Panc1 (cell line): ENCODE measurements at regions not wholly inside any gene's neighbourhood (a gene's known extent, or its start where the extent isn't known, plus 50 kb on each side); places are given as distances from the start of the nearest gene placed in this dataset.

Source experiments
- ATAC-seq: fragments of 200-7000 bp; cut with Tn5 transposase; 2 replicates; pipeline ENCODE4 v1.9.1; 2020; ENCODE audit warnings: mild to moderate bottlenecking, moderate library complexity
- BruUV-seq: library from RNA; stranded (reverse); fragments of 400-500 nt; replicated peaks from 2 replicates; lab custom pipeline; 2021; lab: Mats Ljungman, UMichigan
- CTCF ChIA-PET: fragments of 300-600 bp; sonication (Branson Sonifier 250); formaldehyde crosslinking; loops from one replicate; lab custom pipeline; 2022; ENCODE audit warnings: antibody characterized with exemption; lab: Charles Lee
- POLR2A ChIA-PET: fragments of 300-600 bp; sonication (Branson Sonifier 250); formaldehyde crosslinking; loops from one replicate; lab custom pipeline; 2022; ENCODE audit warnings: antibody characterized with exemption; lab: Charles Lee
- DNase-seq: peaks from one replicate; pipeline ENCODE4 v3.0.0-alpha.2; 2010; ENCODE audit warnings: low read depth, low spot score
- H3K27ac ChIP-seq: 2 replicates; pipeline ENCODE4 v1.5.1; 2011; ENCODE audit warnings: mild to moderate bottlenecking, low read length, inconsistent platforms
- H3K27me3 ChIP-seq: fragments of 200-500 bp; sonication (Bioruptor generic); 2 replicates; pipeline ENCODE4 v1.6.0; 2014; ENCODE audit warnings: low read length, inconsistent platforms; ENCODE audit not compliant: control insufficient read depth, insufficient read depth
- H3K36me3 ChIP-seq: fragments of 200-500 bp; sonication (Bioruptor generic); 2 replicates; pipeline ENCODE4 v1.5.1; 2014; ENCODE audit warnings: inconsistent platforms, mild to moderate bottlenecking, low read length, moderate library complexity; ENCODE audit not compliant: control insufficient read depth, insufficient read depth
- H3K4me1 ChIP-seq: 2 replicates; pipeline ENCODE4 v1.5.1; 2011; ENCODE audit warnings: inconsistent platforms, mild to moderate bottlenecking, low read length, moderate library complexity; ENCODE audit not compliant: control insufficient read depth, insufficient read depth
- H3K4me3 ChIP-seq, 2 experiments: 2 replicates each; pipeline ENCODE4 v1.5.1; 2011 to 2012; ENCODE audit warnings: low read depth in 2 of 2, low read length in 2 of 2, mild to moderate bottlenecking in 2 of 2, inconsistent platforms in 1 of 2, moderate library complexity in 1 of 2
- H3K9me3 ChIP-seq: fragments of 200-500 bp; sonication (Bioruptor generic); 2 replicates; pipeline ENCODE4 v1.5.1; 2014; ENCODE audit warnings: low read depth, mild to moderate bottlenecking, inconsistent platforms, low read length, moderate library complexity; ENCODE audit not compliant: control insufficient read depth, insufficient read depth
- POLR2AphosphoS5 ChIP-seq: IDR thresholded peaks from 2 replicates; pipeline ENCODE4 v1.6.1; 2012; ENCODE audit warnings: mild to moderate bottlenecking, low read depth, low read length, moderate library complexity
- SIN3A ChIP-seq: IDR thresholded peaks from 2 replicates; pipeline ENCODE4 v1.6.1; 2012; ENCODE audit warnings: low read depth, mild to moderate bottlenecking, low read length, moderate library complexity, borderline replicate concordance; ENCODE audit not compliant: insufficient read depth
- TCF7L2 ChIP-seq: IDR thresholded peaks from 2 replicates; pipeline ENCODE4 v1.6.1; 2011; ENCODE audit warnings: mild to moderate bottlenecking, low read depth, low read length, inconsistent platforms
- in situ Hi-C: cut with HindIII; loops from 2 replicates; pipeline ENCODE4 v1.10.0; 2016; ENCODE audit warnings: low sequenced_read_pairs, low pct_unique_long_range_greater_than_20kb
- intact Hi-C: fragments of 100-400 bp; cut with micrococcal nuclease; formaldehyde crosslinking; loops from one replicate; pipeline ENCODE4 v1.10.0; 2022; ENCODE audit not compliant: unreplicated experiment
- TF ChIP-seq, protein P1 (sequence below): fragments of 450-650 bp; IDR thresholded peaks from 2 replicates; pipeline ENCODE4 v1.5.1; 2017; ENCODE audit warnings: mild to moderate bottlenecking
- TF ChIP-seq, protein P2 (sequence below), 2 experiments: IDR thresholded peaks; 2 replicates each; pipeline ENCODE4 v1.6.1; 2011 to 2012; ENCODE audit warnings: low read depth in 2 of 2, control low read depth in 1 of 2, low read length in 1 of 2, mild to moderate bottlenecking in 1 of 2, moderate library complexity in 1 of 2; ENCODE audit not compliant: insufficient read depth in 1 of 2

DNA sequence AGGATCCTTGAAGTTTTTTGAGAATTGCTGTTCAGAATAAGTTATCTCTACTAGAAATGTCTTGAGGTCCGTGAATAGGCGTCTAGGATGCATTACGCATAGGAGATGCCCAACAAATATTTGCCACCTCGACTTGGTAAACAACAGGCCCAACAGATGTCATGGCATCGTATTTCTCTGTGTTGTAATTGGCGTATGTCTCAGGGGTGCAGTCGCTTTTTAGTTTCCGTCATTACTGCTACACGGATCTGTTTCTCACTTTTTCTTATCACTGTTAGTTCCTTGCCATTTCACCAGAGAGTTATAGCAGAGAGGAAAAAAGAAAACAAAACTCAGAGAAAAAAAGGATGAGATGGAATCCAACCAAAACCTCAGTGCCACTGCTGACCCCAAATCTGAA, 73.0 kb upstream of the SFMBT2 start:
- H3K9me3 ChIP-seq: no peaks in the 10 kb centered on the region
- H3K4me1 ChIP-seq: no peaks in the 10 kb centered on the region
- H3K4me3 ChIP-seq: no peak overlapping the region
- H3K36me3 ChIP-seq: no peaks in the 10 kb centered on the region
- intact Hi-C loops (no loop called here), in situ Hi-C loops (no loop called here)
- POLR2A ChIA-PET: no interaction called here
- ATAC-seq (no peak), DNase-seq (no peak)
- no TSS peak for BruUV-seq
- no peak overlapping the region for H3K27ac ChIP-seq
- H3K27me3 ChIP-seq: peaks cover 4% of the 10 kb centered on the region
- no peak for TF ChIP-seq SIN3A
- TF ChIP-seq, protein P1, sequence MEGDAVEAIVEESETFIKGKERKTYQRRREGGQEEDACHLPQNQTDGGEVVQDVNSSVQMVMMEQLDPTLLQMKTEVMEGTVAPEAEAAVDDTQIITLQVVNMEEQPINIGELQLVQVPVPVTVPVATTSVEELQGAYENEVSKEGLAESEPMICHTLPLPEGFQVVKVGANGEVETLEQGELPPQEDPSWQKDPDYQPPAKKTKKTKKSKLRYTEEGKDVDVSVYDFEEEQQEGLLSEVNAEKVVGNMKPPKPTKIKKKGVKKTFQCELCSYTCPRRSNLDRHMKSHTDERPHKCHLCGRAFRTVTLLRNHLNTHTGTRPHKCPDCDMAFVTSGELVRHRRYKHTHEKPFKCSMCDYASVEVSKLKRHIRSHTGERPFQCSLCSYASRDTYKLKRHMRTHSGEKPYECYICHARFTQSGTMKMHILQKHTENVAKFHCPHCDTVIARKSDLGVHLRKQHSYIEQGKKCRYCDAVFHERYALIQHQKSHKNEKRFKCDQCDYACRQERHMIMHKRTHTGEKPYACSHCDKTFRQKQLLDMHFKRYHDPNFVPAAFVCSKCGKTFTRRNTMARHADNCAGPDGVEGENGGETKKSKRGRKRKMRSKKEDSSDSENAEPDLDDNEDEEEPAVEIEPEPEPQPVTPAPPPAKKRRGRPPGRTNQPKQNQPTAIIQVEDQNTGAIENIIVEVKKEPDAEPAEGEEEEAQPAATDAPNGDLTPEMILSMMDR: no peak
- no peak for TF ChIP-seq POLR2AphosphoS5
- no peak for TF ChIP-seq TCF7L2
- TF ChIP-seq, protein P2, sequence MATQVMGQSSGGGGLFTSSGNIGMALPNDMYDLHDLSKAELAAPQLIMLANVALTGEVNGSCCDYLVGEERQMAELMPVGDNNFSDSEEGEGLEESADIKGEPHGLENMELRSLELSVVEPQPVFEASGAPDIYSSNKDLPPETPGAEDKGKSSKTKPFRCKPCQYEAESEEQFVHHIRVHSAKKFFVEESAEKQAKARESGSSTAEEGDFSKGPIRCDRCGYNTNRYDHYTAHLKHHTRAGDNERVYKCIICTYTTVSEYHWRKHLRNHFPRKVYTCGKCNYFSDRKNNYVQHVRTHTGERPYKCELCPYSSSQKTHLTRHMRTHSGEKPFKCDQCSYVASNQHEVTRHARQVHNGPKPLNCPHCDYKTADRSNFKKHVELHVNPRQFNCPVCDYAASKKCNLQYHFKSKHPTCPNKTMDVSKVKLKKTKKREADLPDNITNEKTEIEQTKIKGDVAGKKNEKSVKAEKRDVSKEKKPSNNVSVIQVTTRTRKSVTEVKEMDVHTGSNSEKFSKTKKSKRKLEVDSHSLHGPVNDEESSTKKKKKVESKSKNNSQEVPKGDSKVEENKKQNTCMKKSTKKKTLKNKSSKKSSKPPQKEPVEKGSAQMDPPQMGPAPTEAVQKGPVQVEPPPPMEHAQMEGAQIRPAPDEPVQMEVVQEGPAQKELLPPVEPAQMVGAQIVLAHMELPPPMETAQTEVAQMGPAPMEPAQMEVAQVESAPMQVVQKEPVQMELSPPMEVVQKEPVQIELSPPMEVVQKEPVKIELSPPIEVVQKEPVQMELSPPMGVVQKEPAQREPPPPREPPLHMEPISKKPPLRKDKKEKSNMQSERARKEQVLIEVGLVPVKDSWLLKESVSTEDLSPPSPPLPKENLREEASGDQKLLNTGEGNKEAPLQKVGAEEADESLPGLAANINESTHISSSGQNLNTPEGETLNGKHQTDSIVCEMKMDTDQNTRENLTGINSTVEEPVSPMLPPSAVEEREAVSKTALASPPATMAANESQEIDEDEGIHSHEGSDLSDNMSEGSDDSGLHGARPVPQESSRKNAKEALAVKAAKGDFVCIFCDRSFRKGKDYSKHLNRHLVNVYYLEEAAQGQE (IDR thresholded peaks at IDR 0.05; ENCODE audit: insufficient read depth in 1 of 2, low read depth in 2 of 2, low read length in 1 of 2): no peak
- CTCF ChIA-PET: no interaction called here

DNA sequence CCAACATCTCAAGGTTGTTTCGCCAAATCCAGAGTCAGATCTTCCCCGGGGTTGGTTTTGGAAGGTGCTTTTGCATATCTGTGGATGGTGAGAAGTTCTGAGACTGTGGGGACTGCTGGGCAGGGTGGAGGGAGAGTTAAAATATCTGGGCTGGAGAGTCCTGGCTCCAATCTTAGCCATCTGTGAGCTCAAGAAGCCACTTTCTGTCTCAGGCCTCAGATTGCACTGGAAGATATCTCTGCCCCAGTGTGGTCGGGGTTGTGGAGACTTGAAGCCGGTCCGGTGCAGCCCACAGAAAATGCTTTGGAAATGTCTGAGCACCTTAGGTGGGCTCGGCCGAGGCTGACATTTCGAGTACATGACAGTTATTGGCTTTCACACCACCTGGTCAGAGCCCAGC, 72.2 kb upstream of the SFMBT2 start:
- DNase-seq (no peak), ATAC-seq (no peak)
- no TSS peak for BruUV-seq
- POLR2A ChIA-PET: no interaction called here
- intact Hi-C loops (no loop called here), in situ Hi-C loops (no loop called here)
- peaks cover 4% of the 10 kb centered on the region; the same call in 1 of the 2 replicates for H3K27me3 ChIP-seq
- TF ChIP-seq, protein P2 (IDR thresholded peaks at IDR 0.05; ENCODE audit: insufficient read depth in 1 of 2, low read depth in 2 of 2, low read length in 1 of 2): no peak
- TF ChIP-seq POLR2AphosphoS5: no peak
- TF ChIP-seq, protein P1: no peak
- no peak for TF ChIP-seq SIN3A
- TF ChIP-seq TCF7L2: no peak
- no peaks in the 10 kb centered on the region for H3K36me3 ChIP-seq
- H3K27ac ChIP-seq: no peak overlapping the region
- H3K9me3 ChIP-seq: no peaks in the 10 kb centered on the region
- no peak overlapping the region for H3K4me3 ChIP-seq
- H3K4me1 ChIP-seq: no peaks in the 10 kb centered on the region
- CTCF ChIA-PET: no interaction called here
